Medulla oblongata (tissue), 1 donor: ENCODE measurements at regions not wholly inside any gene's neighbourhood (a gene's known extent, or its start where the extent isn't known, plus 50 kb on each side); places are given as distances from the start of the nearest gene placed in this dataset.

Source experiments
- DNase-seq: peaks from one replicate; pipeline ENCODE4 v3.0.0-alpha.2; 2015; ENCODE audit errors: extremely low spot score

GRCh38 chrX:43580621-43581020 is 75.5 kb upstream of the MAOA start:
- DNase-seq, result no peak

GRCh38 chrX:43581167-43581566 is 74.9 kb upstream of the MAOA start:
- no peak for DNase-seq

- no peak for DNase-seq
Measured at GRCh38 chrX:43581888-43582539, 74.1 kb upstream of the MAOA start.

GRCh38 chrX:43582540-43582913 is 73.6 kb upstream of the MAOA start:
- no peak for DNase-seq

- DNase-seq, result no peak
Measured at GRCh38 chrX:43585922-43586321, 70.2 kb upstream of the MAOA start.

- DNase-seq, result no peak
Measured at GRCh38 chrX:43586830-43587229, 69.3 kb upstream of the MAOA start.

- DNase-seq, result no peak
Measured at GRCh38 chrX:43589735-43590134, 66.4 kb upstream of the MAOA start.

GRCh38 chrX:43590150-43590549 is 65.9 kb upstream of the MAOA start:
- DNase-seq, result no peak

- DNase-seq, result no peak
Measured at GRCh38 chrX:43592597-43592996, 63.5 kb upstream of the MAOA start.

- DNase-seq, result no peak
Measured at GRCh38 chrX:43595931-43596330, 60.2 kb upstream of the MAOA start.

- no peak for DNase-seq
Measured at GRCh38 chrX:43604753-43605152, 51.3 kb upstream of the MAOA start.

- no peak for DNase-seq
Measured at GRCh38 chrX:43605351-43605750, 50.7 kb upstream of the MAOA start.
